ENCODE measurements at regions not wholly inside any gene's neighbourhood (a gene's known extent, or its start where the extent isn't known, plus 50 kb on each side); places are given as distances from the start of the nearest gene placed in this dataset.

- Histone ChIP-seq H2BK5ac (ENCODE audit: low read depth, low read length) (no peak overlapping the region), H3K23me2 (ENCODE audit: low read depth, low read length) (no peaks in the 10 kb centered on the region), H3K4ac (replicated peaks; ENCODE audit: insufficient read length, low read depth, low read length) (no peak overlapping the region), H2BK120ac (replicated peaks; ENCODE audit: low read depth, low read length) (no peak overlapping the region), H3K18ac (ENCODE audit: extremely low read depth, low read length) (no peak overlapping the region), H3K9me3 (ENCODE audit: insufficient read depth in 2 of 2, low read depth in 1 of 2, low read length in 1 of 2) (0 out of 4 replicates have a peak, but pooled peaks cover 0 to under 1% of the 10 kb centered on the region in 2 experiments), H4K5ac (ENCODE audit: insufficient read length, low read depth, low read length) (no peak overlapping the region), H3K79me1 (ENCODE audit: low read depth, low read length) (no peaks in the 10 kb centered on the region), H3K9ac (replicated peaks in 1 of 4; ENCODE audit: extremely low read depth in 1 of 4, low read depth in 3 of 4, low read length in 3 of 4) (no peak overlapping the region), H4K8ac (ENCODE audit: extremely low read depth, insufficient read depth, low read length) (no peak overlapping the region), H3K4me3 (ENCODE audit: extremely low read depth in 1 of 4, insufficient read depth in 2 of 4, low read depth in 3 of 4, low read length in 4 of 4) (no peak overlapping the region), H2BK20ac (ENCODE audit: low read length) (no peak overlapping the region), H3K56ac (replicated peaks; ENCODE audit: insufficient read length, low read depth, low read length) (no peak overlapping the region), H3K14ac (ENCODE audit: insufficient read length) (no peak overlapping the region), H4K20me1 (replicated peaks in 1 of 2; ENCODE audit: control insufficient read depth in 1 of 2, insufficient read depth in 2 of 2, low read length in 2 of 2) (no peaks in the 10 kb centered on the region), H2BK12ac (ENCODE audit: low read depth, low read length) (no peak overlapping the region), H2AFZ (ENCODE audit: low read length) (no peak overlapping the region), H4K91ac (replicated peaks; ENCODE audit: insufficient read length, low read length) (no peak overlapping the region), H3K36me3 (ENCODE audit: control insufficient read depth in 2 of 4, insufficient read depth in 4 of 4, low read length in 3 of 4) (no peaks in the 10 kb centered on the region), H3K79me2 (ENCODE audit: control insufficient read depth in 1 of 2, insufficient read depth in 2 of 2, low read length in 2 of 2) (no peaks in the 10 kb centered on the region), H3K4me1 (replicated peaks in 1 of 4; ENCODE audit: control insufficient read depth in 3 of 4, insufficient read depth in 4 of 4, low read length in 3 of 4) (no peaks in the 10 kb centered on the region), H3K27ac (ENCODE audit: low read depth, low read length) (no peak overlapping the region), H2BK15ac (ENCODE audit: low read length) (no peak overlapping the region), H2AK5ac (ENCODE audit: low read depth, low read length) (no peak overlapping the region), H3K27me3 (replicated peaks in 1 of 4; ENCODE audit: control insufficient read depth in 3 of 4, extremely low read depth in 1 of 4, insufficient read depth in 3 of 4, low read length in 3 of 4) (no peaks in the 10 kb centered on the region), H3K23ac (ENCODE audit: insufficient read length) (no peak overlapping the region), H3K4me2 (ENCODE audit: insufficient read depth in 1 of 2, low read depth in 2 of 2, low read length in 2 of 2) (no peak overlapping the region)
- POLR2A ChIA-PET (ENCODE audit: partially characterized antibody) = no interaction called here
- no peak for FAIRE-seq
- no peak for DNase-seq (ENCODE audit: low read depth in 1 of 2, low spot score in 2 of 2)
- CTCF ChIA-PET (ENCODE audit: partially characterized antibody) = no interaction called here
- 77% methylated on average over 2 of the region's 2 CpGs; no CpG with 5 or more reads in 1 of the 2 experiments for WGBS, 2 experiments (ENCODE audit: extremely low coverage in 1 of 2, insufficient coverage in 1 of 2, insufficient read length in 1 of 2, insufficient replicate concordance in 2 of 2, low coverage in 1 of 2, low lambda C conversion rate in 2 of 2, missing lambda C conversion rate in 1 of 2)
- TF ChIP-seq SRF (IDR thresholded peaks at IDR 0.05; ENCODE audit: low read depth, low read length) = no peak
- no peak for TF ChIP-seq POLR2A (IDR thresholded peaks at IDR 0.05; ENCODE audit: control extremely low read depth in 1 of 2, low read depth in 2 of 2, low read length in 2 of 2)
- no peak for TF ChIP-seq ZNF274 (IDR thresholded peaks at IDR 0.05; ENCODE audit: borderline replicate concordance, extremely low read depth, low read length)
- TF ChIP-seq CBX5 (IDR thresholded peaks at IDR 0.05; ENCODE audit: low read depth, low read length) = no peak
- TF ChIP-seq, protein P1, sequence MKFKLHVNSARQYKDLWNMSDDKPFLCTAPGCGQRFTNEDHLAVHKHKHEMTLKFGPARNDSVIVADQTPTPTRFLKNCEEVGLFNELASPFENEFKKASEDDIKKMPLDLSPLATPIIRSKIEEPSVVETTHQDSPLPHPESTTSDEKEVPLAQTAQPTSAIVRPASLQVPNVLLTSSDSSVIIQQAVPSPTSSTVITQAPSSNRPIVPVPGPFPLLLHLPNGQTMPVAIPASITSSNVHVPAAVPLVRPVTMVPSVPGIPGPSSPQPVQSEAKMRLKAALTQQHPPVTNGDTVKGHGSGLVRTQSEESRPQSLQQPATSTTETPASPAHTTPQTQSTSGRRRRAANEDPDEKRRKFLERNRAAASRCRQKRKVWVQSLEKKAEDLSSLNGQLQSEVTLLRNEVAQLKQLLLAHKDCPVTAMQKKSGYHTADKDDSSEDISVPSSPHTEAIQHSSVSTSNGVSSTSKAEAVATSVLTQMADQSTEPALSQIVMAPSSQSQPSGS (IDR thresholded peaks at IDR 0.05; ENCODE audit: low read length) = no peak
- no peak for TF ChIP-seq CBX8 (IDR thresholded peaks at IDR 0.05; ENCODE audit: borderline replicate concordance, low read depth, low read length)
- no peak for TF ChIP-seq SUZ12 (IDR thresholded peaks at IDR 0.05; ENCODE audit: low read length)
- no peak for TF ChIP-seq CREB1 (IDR thresholded peaks at IDR 0.05)
- TF ChIP-seq, protein P2, sequence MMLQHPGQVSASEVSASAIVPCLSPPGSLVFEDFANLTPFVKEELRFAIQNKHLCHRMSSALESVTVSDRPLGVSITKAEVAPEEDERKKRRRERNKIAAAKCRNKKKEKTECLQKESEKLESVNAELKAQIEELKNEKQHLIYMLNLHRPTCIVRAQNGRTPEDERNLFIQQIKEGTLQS (IDR thresholded peaks at IDR 0.05; ENCODE audit: insufficient read depth, low read depth, low read length) = no peak
- TF ChIP-seq TBP (IDR thresholded peaks at IDR 0.05; ENCODE audit: low read depth, low read length) = no peak
- TF ChIP-seq RNF2 (IDR thresholded peaks at IDR 0.05; ENCODE audit: borderline replicate concordance, low read depth, low read length, missing control alignments, poor library complexity, severe bottlenecking) = no peak
- no peak for TF ChIP-seq RBBP5 (IDR thresholded peaks at IDR 0.05; ENCODE audit: borderline replicate concordance, low read depth, low read length)
- no peak for TF ChIP-seq SIX5 (IDR thresholded peaks at IDR 0.05; ENCODE audit: low read depth, low read length)
- TF ChIP-seq CEBPB (IDR thresholded peaks at IDR 0.05; ENCODE audit: low read depth, low read length) = no peak
Measured at GRCh38 chr4:171721937-171722336, 91.3 kb upstream of the GALNTL6 start.
